NCI-H1417 treated with DMSO at 0.1 percent for 48 hours (cell line): ENCODE measurements at regions not wholly inside any gene's neighbourhood (a gene's known extent, or its start where the extent isn't known, plus 50 kb on each side); places are given as distances from the start of the nearest gene placed in this dataset.
"Not testable (repeated sequence)": the region's sequence is repeated elsewhere in the genome, so short reads cannot be mapped to it uniquely, and the experiment has no call there.

Source experiments
- DNase-seq: peaks from one replicate; lab custom pipeline; 2025; lab: John Stamatoyannopoulos, UW

- DNase-seq, result no peak
Measured at GRCh38 chr10:94088926-94089381, 95.2 kb downstream of the PLCE1 start.

GRCh38 chr10:94091649-94092048 is 97.9 kb downstream of the PLCE1 start:
- no peak for DNase-seq

GRCh38 chr10:94092848-94093247 is 99.1 kb downstream of the PLCE1 start:
- no peak for DNase-seq

GRCh38 chr10:94093286-94093905 is 99.7 kb downstream of the PLCE1 start:
- no peak for DNase-seq

- no peak for DNase-seq
Measured at GRCh38 chr10:94094540-94094939, 100.8 kb downstream of the PLCE1 start.

- DNase-seq, result no peak
Measured at GRCh38 chr10:94097656-94098055, 103.9 kb downstream of the PLCE1 start.

- DNase-seq, result no peak
Measured at GRCh38 chr10:94098896-94099295, 105.2 kb downstream of the PLCE1 start.

GRCh38 chr10:94101894-94102293 is 108.2 kb downstream of the PLCE1 start:
- no peak for DNase-seq

GRCh38 chr10:94102436-94102835 is 108.7 kb downstream of the PLCE1 start:
- no peak for DNase-seq

- no peak for DNase-seq
Measured at GRCh38 chr10:94103192-94103591, 109.5 kb downstream of the PLCE1 start.

- DNase-seq, result no peak
Measured at GRCh38 chr10:94103801-94104221, 110.1 kb downstream of the PLCE1 start.

- no peak for DNase-seq
Measured at GRCh38 chr10:94104316-94105000, 110.7 kb downstream of the PLCE1 start.

- DNase-seq, result no peak
Measured at GRCh38 chr10:94105226-94105625, 111.5 kb downstream of the PLCE1 start.

- DNase-seq, result no peak
Measured at GRCh38 chr10:94107191-94107590, 113.5 kb downstream of the PLCE1 start.

GRCh38 chr10:94108200-94108599 is 114.5 kb downstream of the PLCE1 start:
- DNase-seq, result no peak

- no peak for DNase-seq
Measured at GRCh38 chr10:94111367-94111766, 117.6 kb downstream of the PLCE1 start.

GRCh38 chr10:94112321-94112720 is 118.6 kb downstream of the PLCE1 start:
- no peak for DNase-seq

GRCh38 chr10:94115725-94116124 is 122.0 kb downstream of the PLCE1 start:
- no peak for DNase-seq

- DNase-seq, result no peak
Measured at GRCh38 chr10:94116848-94117247, 123.1 kb downstream of the PLCE1 start.

GRCh38 chr10:94122211-94122610 is 128.5 kb downstream of the PLCE1 start:
- DNase-seq, result no peak

GRCh38 chr10:94123258-94123995 is 129.7 kb downstream of the PLCE1 start:
- peak; percentile 14 for DNase-seq

- DNase-seq, result not testable (repeated sequence)
Measured at GRCh38 chr10:94124147-94124546, 130.4 kb downstream of the PLCE1 start.

GRCh38 chr10:94125268-94125667 is 131.5 kb downstream of the PLCE1 start:
- DNase-seq, result not testable (repeated sequence)
